Large intestine (tissue), 3 donors: ENCODE measurements at regions not wholly inside any gene's neighbourhood (a gene's known extent, or its start where the extent isn't known, plus 50 kb on each side); places are given as distances from the start of the nearest gene placed in this dataset.

Source experiments
- DNase-seq, 2 donors: peaks; one replicate each; pipeline versions ENCODE4 v3.0.0 to v3.0.0-alpha.2; 2013
- H3K27ac ChIP-seq: one replicate; pipeline ENCODE4 v1.5.1; 2013; ENCODE audit warnings: low read length
- H3K27me3 ChIP-seq: 2 replicates; pipeline ENCODE4 v1.6.1; 2013; ENCODE audit warnings: low read length; ENCODE audit not compliant: control insufficient read depth, insufficient read depth
- H3K36me3 ChIP-seq: 2 replicates; pipeline ENCODE4 v1.6.1; 2013; ENCODE audit warnings: low read length; ENCODE audit not compliant: control insufficient read depth, insufficient read depth
- H3K4me1 ChIP-seq: one replicate; pipeline ENCODE4 v1.6.1; 2013; ENCODE audit warnings: low read length; ENCODE audit not compliant: control insufficient read depth, insufficient read depth
- H3K4me3 ChIP-seq: one replicate; pipeline ENCODE4 v1.5.1; 2013; ENCODE audit warnings: low read length
- H3K9me3 ChIP-seq: one replicate; pipeline ENCODE4 v1.6.1; 2013; ENCODE audit warnings: mild to moderate bottlenecking, low read depth, low read length, moderate library complexity; ENCODE audit not compliant: control insufficient read depth
- WGBS: methylation state at CpG from one replicate; pipeline ENCODE4 v1.1.5; 2013; ENCODE audit warnings: low lambda C conversion rate; ENCODE audit not compliant: insufficient coverage; 5-methylcytosine and 5-hydroxymethylcytosine counted together

- WGBS = no CpG with 5 or more reads among the region's 2 CpGs
- peaks cover 12% of the 10 kb centered on the region for H3K9me3 ChIP-seq
- H3K27ac ChIP-seq = no peak overlapping the region
- no peak overlapping the region for H3K4me3 ChIP-seq
- no peaks in the 10 kb centered on the region for H3K36me3 ChIP-seq
- DNase-seq = no peak
- no peaks in the 10 kb centered on the region for H3K27me3 ChIP-seq
- H3K4me1 ChIP-seq = peaks cover 2% of the 10 kb centered on the region
Measured at GRCh38 chr2:16334886-16335603, 330.6 kb downstream of the CYRIA start.

- H3K4me3 ChIP-seq = no peak overlapping the region
- no CpG with 5 or more reads among the region's 1 CpG for WGBS
- H3K4me1 ChIP-seq = peaks cover 2% of the 10 kb centered on the region
- H3K9me3 ChIP-seq = peaks cover 8% of the 10 kb centered on the region
- no peaks in the 10 kb centered on the region for H3K36me3 ChIP-seq
- no peak for DNase-seq
- no peak overlapping the region for H3K27ac ChIP-seq
- no peaks in the 10 kb centered on the region for H3K27me3 ChIP-seq
Measured at GRCh38 chr2:16334366-16334765, 331.3 kb downstream of the CYRIA start.

DNA sequence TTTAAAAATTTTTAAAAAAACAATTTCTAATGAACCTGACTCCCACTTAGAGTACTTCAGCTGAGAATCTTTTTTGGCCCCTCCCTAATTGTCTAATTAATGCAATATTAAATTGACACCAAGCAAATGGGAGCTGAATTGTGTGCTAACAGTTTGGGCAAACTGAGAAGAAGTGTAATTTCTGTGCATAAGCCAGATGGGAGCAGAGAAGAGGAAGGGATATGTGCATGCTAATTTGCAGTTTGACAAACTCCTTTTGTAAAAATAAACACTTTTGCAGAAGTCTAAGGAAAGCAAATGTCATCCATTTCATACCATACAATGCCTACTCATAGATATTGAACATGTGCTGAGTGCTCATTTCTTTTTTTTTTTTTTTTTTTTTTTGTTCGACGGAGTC is 332.0 kb downstream of the CYRIA start:
- H3K4me1 ChIP-seq = peaks cover 2% of the 10 kb centered on the region
- WGBS = no CpG with 5 or more reads among the region's 2 CpGs
- no peak overlapping the region for H3K27ac ChIP-seq
- H3K27me3 ChIP-seq = no peaks in the 10 kb centered on the region
- H3K4me3 ChIP-seq = no peak overlapping the region
- peaks cover 5% of the 10 kb centered on the region for H3K9me3 ChIP-seq
- no peak for DNase-seq
- H3K36me3 ChIP-seq = no peaks in the 10 kb centered on the region

GRCh38 chr2:16332681-16333557 is 332.7 kb downstream of the CYRIA start:
- Histone ChIP-seq H3K27ac (no peak overlapping the region), H3K27me3 (no peaks in the 10 kb centered on the region), H3K36me3 (no peaks in the 10 kb centered on the region), H3K4me1 (peaks cover 2% of the 10 kb centered on the region), H3K4me3 (no peak overlapping the region), H3K9me3 (no peaks in the 10 kb centered on the region)
- WGBS = no CpG with 5 or more reads among the region's 8 CpGs
- no peak for DNase-seq

DNA sequence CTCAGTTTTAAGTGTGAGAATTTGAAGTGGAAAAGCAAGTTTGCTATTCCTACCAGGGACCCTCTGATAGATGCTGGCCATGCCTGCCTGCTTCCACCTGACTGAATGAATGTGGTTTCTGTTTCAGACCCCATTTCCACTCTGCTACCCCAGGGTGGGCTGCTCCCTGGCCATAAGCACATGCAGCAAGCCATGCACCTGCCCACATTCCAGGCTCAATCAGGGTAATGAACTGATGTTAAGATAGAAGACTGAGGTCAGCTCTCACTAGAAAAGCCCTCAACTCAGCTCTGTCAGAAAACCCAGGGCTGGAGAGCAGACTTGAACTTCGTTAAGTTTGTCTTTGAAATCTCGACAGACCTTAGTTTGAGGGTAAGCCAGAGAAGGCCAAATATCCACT is 333.9 kb downstream of the CYRIA start:
- Histone ChIP-seq H3K4me1 (peaks cover 2% of the 10 kb centered on the region), H3K36me3 (no peaks in the 10 kb centered on the region), H3K4me3 (no peak overlapping the region), H3K9me3 (no peaks in the 10 kb centered on the region), H3K27ac (no peak overlapping the region), H3K27me3 (no peaks in the 10 kb centered on the region)
- DNase-seq = no peak
- no CpG with 5 or more reads among the region's 2 CpGs for WGBS

DNA sequence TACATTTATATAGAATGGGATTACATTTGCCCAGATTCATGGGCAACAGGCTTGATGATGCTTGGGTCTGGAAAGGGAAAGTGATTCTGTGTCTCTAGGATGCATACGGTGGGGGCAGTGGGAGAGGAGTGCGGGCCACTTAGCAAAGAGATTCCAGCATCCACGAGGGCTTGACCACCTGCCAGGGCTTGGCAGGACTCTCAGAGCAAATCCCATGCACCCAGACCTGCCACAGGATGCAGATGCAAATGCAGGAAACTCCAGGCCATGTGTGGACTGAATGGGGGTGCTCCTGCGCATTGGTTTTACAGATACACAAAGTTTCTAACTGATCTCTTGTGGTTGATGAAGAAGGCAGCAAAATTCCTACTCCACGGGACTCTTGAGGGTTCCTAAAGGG is 334.7 kb downstream of the CYRIA start:
- H3K9me3 ChIP-seq = no peaks in the 10 kb centered on the region
- no peak overlapping the region for H3K27ac ChIP-seq
- peaks cover 8% of the 10 kb centered on the region for H3K4me1 ChIP-seq
- WGBS = 100% methylated on average over 1 of the region's 5 CpGs
- H3K4me3 ChIP-seq = no peak overlapping the region
- no peaks in the 10 kb centered on the region for H3K27me3 ChIP-seq
- DNase-seq = no peak
- H3K36me3 ChIP-seq = no peaks in the 10 kb centered on the region

- H3K27me3 ChIP-seq = no peaks in the 10 kb centered on the region
- H3K4me3 ChIP-seq = no peak overlapping the region
- no peaks in the 10 kb centered on the region for H3K9me3 ChIP-seq
- peak in 1 of 2 donors; percentile 47 for DNase-seq
- no CpG with 5 or more reads among the region's 10 CpGs for WGBS
- H3K36me3 ChIP-seq = no peaks in the 10 kb centered on the region
- H3K27ac ChIP-seq = no peak overlapping the region
- peaks cover 13% of the 10 kb centered on the region for H3K4me1 ChIP-seq
Measured at GRCh38 chr2:16330571-16330970, 335.1 kb downstream of the CYRIA start.

GRCh38 chr2:16330012-16330411 is 335.6 kb downstream of the CYRIA start:
- Histone ChIP-seq H3K4me1 (peaks cover 14% of the 10 kb centered on the region), H3K4me3 (no peak overlapping the region), H3K36me3 (no peaks in the 10 kb centered on the region), H3K27ac (peak overlapping the region; percentile 14), H3K9me3 (no peaks in the 10 kb centered on the region), H3K27me3 (no peaks in the 10 kb centered on the region)
- DNase-seq = no peak
- no CpG with 5 or more reads among the region's 8 CpGs for WGBS

GRCh38 chr2:16329421-16329820 is 336.2 kb downstream of the CYRIA start:
- Histone ChIP-seq H3K27me3 (no peaks in the 10 kb centered on the region), H3K27ac (no peak overlapping the region), H3K4me1 (peaks cover 19% of the 10 kb centered on the region), H3K36me3 (no peaks in the 10 kb centered on the region), H3K4me3 (no peak overlapping the region), H3K9me3 (no peaks in the 10 kb centered on the region)
- no peak for DNase-seq
- 90% methylated on average over 2 of the region's 7 CpGs for WGBS

GRCh38 chr2:16328521-16329190 is 337.0 kb downstream of the CYRIA start:
- no peak for DNase-seq
- H3K27ac ChIP-seq = no peak overlapping the region
- no peaks in the 10 kb centered on the region for H3K36me3 ChIP-seq
- H3K4me1 ChIP-seq = peaks cover 22% of the 10 kb centered on the region
- no peaks in the 10 kb centered on the region for H3K9me3 ChIP-seq
- no peaks in the 10 kb centered on the region for H3K27me3 ChIP-seq
- H3K4me3 ChIP-seq = no peak overlapping the region
- no CpG with 5 or more reads among the region's 6 CpGs for WGBS
